ENCODE measurements at regions not wholly inside any gene's neighbourhood (a gene's known extent, or its start where the extent isn't known, plus 50 kb on each side); places are given as distances from the start of the nearest gene placed in this dataset.

DNA sequence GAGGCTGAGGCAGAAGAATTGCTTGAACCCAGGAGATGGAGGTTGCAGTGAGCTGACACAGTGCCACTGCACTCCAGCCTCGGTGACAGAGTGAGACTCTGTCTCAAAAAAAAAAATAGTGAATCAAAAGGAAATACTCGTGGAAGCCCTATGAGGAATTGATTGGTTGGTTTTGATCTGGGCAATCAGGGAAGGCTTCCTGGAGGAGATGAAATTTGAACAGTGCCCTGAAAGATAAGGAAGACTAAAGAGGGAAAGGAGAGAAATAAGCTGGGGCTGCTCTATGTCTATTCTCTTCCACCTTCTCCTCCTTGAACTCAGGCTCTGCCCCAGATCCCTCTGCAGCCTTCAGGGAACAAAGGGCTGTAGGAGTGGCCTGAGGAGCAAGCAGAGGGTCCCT is 54.1 kb downstream of the IRF2BPL start:
- Mint-ChIP-seq H3K27me3 (no peaks in the 10 kb centered on the region), H3K4me1 (peaks cover 7 to 12% (median 7%) of the 10 kb centered on the region in 3 donors), H3K36me3 (no peaks in the 10 kb centered on the region), H3K4me3 (no peak overlapping the region), H3K27ac (no peak overlapping the region), H3K9me3 (no peaks in the 10 kb centered on the region)

DNA sequence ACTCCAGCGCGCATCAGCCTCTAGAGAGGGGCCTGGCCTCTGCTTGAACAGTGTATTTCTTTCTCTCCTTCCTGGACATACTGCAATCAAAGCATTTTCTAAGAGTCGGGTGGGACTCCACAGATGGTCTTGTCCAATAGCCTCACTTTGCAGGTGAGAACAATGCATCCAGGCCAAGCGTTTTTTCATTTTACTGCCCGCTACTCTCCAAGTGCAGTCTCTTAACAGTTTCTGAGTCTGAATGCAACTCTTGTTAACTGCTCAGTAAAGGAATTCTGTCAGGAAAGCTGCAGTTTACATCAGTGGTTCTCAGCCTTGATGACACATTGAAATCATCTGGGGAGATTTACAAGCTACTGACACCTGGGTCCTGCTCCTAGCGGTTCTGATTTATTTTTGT is 57.0 kb downstream of the IRF2BPL start:
- Mint-ChIP-seq H3K27ac (no peak overlapping the region), H3K27me3 (no peaks in the 10 kb centered on the region), H3K9me3 (no peaks in the 10 kb centered on the region), H3K36me3 (no peaks in the 10 kb centered on the region), H3K4me1 (peaks cover 0 to 4% (median 0%) of the 10 kb centered on the region in 3 donors), H3K4me3 (no peak overlapping the region)

DNA sequence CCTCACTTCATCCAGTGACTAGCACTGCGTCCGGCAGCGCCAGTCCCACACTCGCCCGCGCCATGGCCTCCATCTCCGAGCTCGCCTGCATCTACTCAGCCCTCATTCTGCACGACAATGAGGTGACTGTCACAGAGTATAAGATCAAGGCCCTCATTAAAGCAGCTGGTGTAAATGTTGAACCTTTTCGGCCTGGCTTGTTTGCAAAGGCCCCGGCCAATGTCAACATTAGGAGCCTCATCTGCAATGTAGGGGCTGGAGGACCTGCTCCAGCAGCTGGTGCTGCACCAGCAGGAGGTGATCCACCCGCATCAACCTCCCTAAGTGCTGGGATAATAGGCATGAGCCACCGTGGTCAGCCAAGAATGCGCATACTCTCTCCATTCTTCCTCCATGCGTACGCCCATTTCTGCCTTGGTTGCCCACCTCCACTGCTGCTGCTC is 59.9 kb downstream of the IRF2BPL start:
- no peaks in the 10 kb centered on the region for H3K27me3 Mint-ChIP-seq
- peak overlapping the region in 1 of 4 donors; percentile 39 for H3K4me3 Mint-ChIP-seq
- no peaks in the 10 kb centered on the region for H3K9me3 Mint-ChIP-seq
- peaks cover 0 to 13% (median 2%) of the 10 kb centered on the region in 3 donors for H3K4me1 Mint-ChIP-seq
- H3K36me3 Mint-ChIP-seq = no peaks in the 10 kb centered on the region
- H3K27ac Mint-ChIP-seq = peak overlapping the region in 1 of 3 donors; percentile 32

DNA sequence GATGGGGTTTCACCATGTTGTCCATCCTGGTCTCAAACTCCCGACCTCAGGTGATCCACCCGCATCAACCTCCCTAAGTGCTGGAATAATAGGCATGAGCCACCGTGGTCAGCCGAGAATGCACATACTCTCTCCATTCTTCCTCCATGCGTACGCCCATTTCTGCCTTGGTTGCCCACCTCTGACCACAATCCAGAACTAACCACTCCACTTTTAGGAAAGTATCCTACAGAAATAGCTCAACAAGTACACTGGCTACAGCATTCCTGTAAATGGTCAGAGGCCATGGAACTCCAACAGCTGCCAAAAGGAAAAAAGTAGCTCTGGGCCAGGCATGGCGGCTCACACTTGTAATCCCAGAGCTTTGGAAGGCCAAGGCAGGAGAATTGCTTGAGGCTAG is 60.7 kb downstream of the IRF2BPL start:
- Mint-ChIP-seq H3K27ac (no peak overlapping the region), H3K9me3 (no peaks in the 10 kb centered on the region), H3K36me3 (no peaks in the 10 kb centered on the region), H3K27me3 (no peaks in the 10 kb centered on the region), H3K4me1 (peaks cover 0 to 18% (median 6%) of the 10 kb centered on the region in 3 donors), H3K4me3 (no peak overlapping the region)

DNA sequence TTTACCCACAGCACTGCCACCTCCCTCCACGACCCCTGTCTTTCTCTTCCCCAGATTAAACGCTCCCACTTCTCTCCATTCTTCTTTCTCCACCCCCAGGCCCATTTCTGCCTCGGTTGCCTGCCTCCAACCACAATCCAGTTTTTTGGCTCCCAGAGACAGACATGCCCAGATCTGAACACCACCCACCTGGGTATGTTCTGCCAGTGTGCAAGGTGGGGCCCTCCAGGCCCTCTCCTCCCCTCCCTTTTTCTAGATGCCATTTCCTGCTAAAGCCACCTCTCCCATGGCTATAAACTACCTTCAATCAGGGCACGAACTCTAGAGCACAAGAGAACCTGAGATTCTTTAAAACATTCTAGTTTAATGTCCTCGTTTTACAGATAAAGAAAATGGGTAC is 63.3 kb downstream of the IRF2BPL start:
- Mint-ChIP-seq H3K36me3 (no peaks in the 10 kb centered on the region), H3K9me3 (no peaks in the 10 kb centered on the region), H3K27ac (no peak overlapping the region), H3K4me3 (peak overlapping the region in 1 of 4 donors; percentile 54), H3K4me1 (peaks cover 21 to 37% (median 25%) of the 10 kb centered on the region in 3 donors), H3K27me3 (no peaks in the 10 kb centered on the region)

DNA sequence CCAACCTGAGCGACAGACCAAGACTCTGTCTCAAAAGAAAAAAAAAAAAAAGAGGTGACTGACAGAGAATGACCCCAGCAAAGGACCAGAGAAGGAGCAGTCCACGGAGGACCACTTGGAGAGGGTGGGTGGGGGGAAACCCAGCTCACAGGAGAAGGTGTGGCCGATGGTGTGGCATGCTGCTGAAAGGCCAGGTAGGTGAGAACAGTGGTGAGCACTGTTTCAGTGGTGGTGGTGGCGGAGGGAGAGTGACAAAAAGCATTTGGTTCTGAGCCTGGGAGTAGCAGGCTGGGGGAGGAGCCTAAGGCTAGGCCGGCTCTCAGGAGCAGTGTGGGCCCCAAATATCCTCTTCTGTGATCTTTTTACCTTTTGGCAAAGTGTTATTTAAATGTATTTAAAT is 63.8 kb downstream of the IRF2BPL start:
- Mint-ChIP-seq H3K4me1 (peaks cover 25 to 39% (median 29%) of the 10 kb centered on the region in 3 donors), H3K9me3 (no peaks in the 10 kb centered on the region), H3K27ac (no peak overlapping the region), H3K36me3 (no peaks in the 10 kb centered on the region), H3K4me3 (peak overlapping the region in 1 of 4 donors; percentile 63), H3K27me3 (no peaks in the 10 kb centered on the region)

DNA sequence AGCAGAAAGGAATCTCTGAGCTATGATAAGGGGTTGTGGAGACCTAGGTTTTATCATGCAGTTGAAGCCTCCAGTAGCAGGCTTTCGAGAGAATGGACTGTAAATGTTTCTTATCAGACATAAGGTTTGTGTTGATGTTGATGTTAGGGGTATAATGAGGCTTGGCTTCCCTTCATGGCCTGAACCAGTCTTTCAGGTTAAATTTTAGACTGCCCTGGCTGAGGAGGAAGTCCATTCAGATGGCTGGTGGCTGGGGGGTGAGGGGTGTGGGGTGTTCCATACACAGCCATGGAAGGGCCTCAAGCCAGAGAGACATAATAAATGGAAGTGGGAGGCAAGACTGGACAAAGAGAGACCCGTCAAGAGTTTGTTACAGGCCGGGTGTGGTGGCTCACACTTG is 65.1 kb downstream of the IRF2BPL start:
- H3K4me1 Mint-ChIP-seq = peaks cover 25 to 44% (median 34%) of the 10 kb centered on the region in 3 donors
- H3K27ac Mint-ChIP-seq = peak overlapping the region in 1 of 3 donors; percentile 83
- H3K9me3 Mint-ChIP-seq = no peaks in the 10 kb centered on the region
- H3K36me3 Mint-ChIP-seq = no peaks in the 10 kb centered on the region
- no peak overlapping the region for H3K4me3 Mint-ChIP-seq
- no peaks in the 10 kb centered on the region for H3K27me3 Mint-ChIP-seq

DNA sequence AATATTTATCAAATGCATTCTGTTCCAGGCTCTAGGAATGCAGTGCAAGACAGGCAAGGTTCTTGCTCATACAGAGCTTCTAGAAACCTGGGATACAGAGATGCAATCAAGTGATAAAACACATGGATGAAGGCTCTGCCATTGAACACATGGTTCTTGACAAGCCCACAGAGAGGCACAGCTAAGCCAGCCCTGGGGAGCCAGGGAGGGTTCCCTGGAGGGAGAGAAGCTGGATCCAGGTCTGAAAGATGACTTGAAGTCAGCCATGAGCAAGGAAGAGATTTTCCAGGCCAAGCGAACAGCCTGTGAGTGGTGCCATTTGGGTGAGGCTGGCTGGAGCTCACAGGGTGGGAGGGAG is 66.2 kb downstream of the IRF2BPL start:
- Mint-ChIP-seq H3K27ac (peak overlapping the region; percentile 83 to 98 (median 94)), H3K36me3 (no peaks in the 10 kb centered on the region), H3K4me3 (peak overlapping the region; percentile 44 to 92 (median 74)), H3K4me1 (peaks cover 29 to 44% (median 37%) of the 10 kb centered on the region in 3 donors), H3K9me3 (no peaks in the 10 kb centered on the region), H3K27me3 (no peaks in the 10 kb centered on the region)

DNA sequence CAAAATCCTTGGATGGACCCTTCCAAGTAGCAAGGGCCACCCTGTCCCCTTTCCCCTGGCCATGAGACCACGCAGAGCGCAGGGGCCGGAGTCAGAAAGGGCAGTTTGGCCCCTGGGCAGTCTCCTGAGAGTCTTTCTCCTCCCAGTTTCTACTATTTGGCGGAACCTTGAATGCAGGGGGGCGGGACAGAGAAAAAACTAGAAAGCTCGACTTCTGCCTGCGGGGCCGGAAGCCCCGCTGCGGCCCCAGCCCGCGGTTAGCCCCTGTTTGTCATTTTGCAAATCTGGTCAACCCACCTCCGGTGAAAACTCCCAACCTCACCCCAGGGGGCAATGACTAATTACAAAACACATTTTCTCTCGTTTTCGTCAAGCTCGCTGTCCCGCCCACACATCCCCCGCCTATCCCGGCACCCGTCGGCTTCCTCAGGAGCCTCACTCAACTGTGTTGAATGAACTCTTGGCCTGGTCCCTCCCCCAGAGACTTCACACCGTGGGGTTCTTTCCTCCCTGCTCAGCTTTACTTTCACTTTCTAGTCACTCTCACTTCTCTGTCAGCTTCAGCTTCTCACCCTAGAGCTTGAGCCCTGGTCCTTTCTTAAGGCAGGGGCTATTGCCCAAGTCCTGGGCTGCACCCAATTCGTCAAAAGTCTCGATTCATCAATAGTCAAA is 66.7 kb downstream of the IRF2BPL start:
- H3K36me3 Mint-ChIP-seq = no peaks in the 10 kb centered on the region
- H3K4me3 Mint-ChIP-seq = peak overlapping the region; percentile 44 to 92 (median 86)
- no peaks in the 10 kb centered on the region for H3K9me3 Mint-ChIP-seq
- no peaks in the 10 kb centered on the region for H3K27me3 Mint-ChIP-seq
- H3K4me1 Mint-ChIP-seq = peaks cover 32 to 48% (median 41%) of the 10 kb centered on the region in 3 donors
- peak overlapping the region; percentile 83 to 98 (median 94) for H3K27ac Mint-ChIP-seq

DNA sequence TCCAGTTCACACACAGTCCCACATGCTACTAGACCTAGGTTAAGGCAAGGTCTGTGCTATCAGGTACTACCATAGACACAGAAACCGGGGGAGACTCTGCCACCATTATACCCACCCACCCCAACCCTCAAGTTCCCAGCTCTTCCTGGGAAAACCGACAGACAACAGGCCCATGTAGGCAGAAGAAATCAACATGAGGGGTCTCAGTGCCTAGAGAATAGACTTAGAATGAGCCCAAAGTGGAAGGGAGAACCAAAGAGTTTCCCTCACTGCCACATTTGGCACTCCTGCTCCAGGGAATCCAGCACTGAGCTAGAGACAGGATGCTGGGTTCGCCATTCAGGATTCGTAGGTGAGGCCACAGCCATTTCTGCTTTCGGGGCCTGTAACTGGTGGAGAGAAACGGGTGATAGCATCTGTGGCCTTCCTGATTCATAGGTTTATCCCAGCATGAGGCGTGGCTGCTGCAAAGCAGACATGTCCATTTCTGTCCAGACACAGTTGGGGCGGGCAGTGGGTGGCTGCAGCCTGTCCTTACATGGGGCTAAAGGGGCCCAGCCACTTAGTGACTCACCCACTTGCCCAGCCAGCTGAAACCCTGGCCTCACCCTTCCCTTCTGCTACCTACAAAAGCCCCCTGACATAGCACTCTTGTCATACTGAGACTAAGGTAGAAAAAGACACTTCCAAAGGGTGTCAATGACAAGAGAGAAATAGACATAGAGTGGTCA is 69.4 kb downstream of the IRF2BPL start:
- Mint-ChIP-seq H3K27ac (peak overlapping the region in 2 of 3 donors; percentile 61 to 83), H3K27me3 (no peaks in the 10 kb centered on the region), H3K36me3 (no peaks in the 10 kb centered on the region), H3K4me3 (peak overlapping the region in 2 of 4 donors; percentile 42 to 43), H3K4me1 (peaks cover 44 to 53% (median 51%) of the 10 kb centered on the region in 3 donors), H3K9me3 (no peaks in the 10 kb centered on the region)

DNA sequence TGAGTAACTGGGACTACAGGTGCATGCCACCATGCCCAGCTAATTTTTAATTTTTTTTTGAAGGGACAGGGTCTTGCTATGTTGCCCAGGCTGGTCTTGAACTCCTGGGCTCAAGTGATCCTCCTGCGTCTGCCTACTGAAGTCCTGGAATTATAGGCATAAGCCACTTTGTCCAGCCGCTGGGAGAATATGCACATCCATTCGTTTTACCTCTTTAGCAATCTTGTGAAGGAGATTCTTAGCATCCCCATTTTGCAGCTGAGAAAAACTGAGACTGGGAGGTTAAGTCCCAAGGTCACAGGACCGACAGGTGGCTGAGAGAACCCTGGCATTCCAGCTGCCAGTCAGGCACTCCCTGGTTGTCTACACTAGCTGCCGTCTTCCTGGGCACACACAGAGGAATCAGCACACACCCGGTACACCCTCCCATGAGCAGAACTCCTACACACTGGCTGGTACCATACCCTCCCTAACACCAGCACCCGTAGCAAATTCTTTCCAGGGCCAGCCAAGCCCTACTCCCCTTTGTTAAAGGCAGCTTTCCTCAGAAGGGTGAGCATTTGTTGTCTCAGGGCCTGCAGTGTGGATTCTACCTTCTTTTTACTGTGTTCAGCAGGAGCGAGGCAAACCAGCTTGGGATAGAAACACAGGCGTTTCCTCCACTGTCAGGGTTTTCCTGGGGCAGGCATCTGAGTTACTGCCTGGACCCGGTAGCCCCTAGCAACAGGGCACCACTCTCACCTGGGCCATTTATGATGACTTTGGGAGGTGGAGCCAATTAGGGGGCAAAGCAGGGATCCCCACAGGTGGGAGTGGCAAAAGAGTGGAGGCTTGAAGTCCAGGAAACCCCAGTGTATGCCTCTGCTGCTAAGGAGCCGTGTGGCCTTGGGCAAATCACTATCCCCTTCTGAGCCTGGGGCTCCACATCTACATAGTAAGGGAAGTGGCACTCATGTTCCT is 70.2 kb downstream of the IRF2BPL start:
- H3K9me3 Mint-ChIP-seq = no peaks in the 10 kb centered on the region
- H3K27ac Mint-ChIP-seq = peak overlapping the region; percentile 53 to 100 (median 83)
- peaks cover 49 to 51% (median 50%) of the 10 kb centered on the region in 3 donors for H3K4me1 Mint-ChIP-seq
- no peaks in the 10 kb centered on the region for H3K36me3 Mint-ChIP-seq
- peak overlapping the region in 3 of 4 donors; percentile 32 to 93 (median 35) for H3K4me3 Mint-ChIP-seq
- no peaks in the 10 kb centered on the region for H3K27me3 Mint-ChIP-seq

DNA sequence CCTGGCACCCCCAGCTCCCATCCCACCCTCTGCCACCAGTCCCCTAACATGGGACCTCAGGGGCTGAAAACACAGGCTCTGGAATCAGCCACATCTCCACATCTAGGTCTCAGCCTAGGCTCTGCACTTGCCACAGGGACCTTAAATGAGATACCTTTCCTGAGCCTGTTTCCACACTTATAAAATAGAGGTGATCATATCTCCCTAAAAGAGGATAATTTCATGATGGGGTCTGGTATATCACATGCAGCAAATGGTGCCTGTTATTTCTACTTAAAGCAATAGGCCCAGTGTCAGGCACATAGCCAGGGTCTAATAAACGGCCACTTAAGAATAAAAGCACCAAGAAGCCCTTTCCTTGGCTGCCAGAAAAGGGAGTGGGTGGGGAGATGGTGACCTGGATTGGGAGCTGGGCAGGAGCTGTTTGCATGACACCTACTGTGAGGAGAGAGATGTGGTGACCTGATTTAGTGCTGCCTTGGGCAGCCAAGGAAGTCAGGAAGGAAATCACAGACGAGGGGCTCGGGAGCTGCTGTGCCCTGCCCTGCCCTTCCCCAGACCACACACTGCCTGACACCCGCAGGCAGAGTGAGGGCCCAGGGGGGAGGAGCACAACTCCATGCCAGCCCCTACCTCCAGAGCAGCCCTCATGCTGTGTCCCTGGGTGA is 71.2 kb downstream of the IRF2BPL start:
- Mint-ChIP-seq H3K27ac (peak overlapping the region; percentile 71 to 100 (median 83)), H3K27me3 (no peaks in the 10 kb centered on the region), H3K9me3 (no peaks in the 10 kb centered on the region), H3K4me1 (peaks cover 42 to 47% (median 44%) of the 10 kb centered on the region in 3 donors), H3K36me3 (no peaks in the 10 kb centered on the region), H3K4me3 (peak overlapping the region; percentile 12 to 93 (median 81))

DNA sequence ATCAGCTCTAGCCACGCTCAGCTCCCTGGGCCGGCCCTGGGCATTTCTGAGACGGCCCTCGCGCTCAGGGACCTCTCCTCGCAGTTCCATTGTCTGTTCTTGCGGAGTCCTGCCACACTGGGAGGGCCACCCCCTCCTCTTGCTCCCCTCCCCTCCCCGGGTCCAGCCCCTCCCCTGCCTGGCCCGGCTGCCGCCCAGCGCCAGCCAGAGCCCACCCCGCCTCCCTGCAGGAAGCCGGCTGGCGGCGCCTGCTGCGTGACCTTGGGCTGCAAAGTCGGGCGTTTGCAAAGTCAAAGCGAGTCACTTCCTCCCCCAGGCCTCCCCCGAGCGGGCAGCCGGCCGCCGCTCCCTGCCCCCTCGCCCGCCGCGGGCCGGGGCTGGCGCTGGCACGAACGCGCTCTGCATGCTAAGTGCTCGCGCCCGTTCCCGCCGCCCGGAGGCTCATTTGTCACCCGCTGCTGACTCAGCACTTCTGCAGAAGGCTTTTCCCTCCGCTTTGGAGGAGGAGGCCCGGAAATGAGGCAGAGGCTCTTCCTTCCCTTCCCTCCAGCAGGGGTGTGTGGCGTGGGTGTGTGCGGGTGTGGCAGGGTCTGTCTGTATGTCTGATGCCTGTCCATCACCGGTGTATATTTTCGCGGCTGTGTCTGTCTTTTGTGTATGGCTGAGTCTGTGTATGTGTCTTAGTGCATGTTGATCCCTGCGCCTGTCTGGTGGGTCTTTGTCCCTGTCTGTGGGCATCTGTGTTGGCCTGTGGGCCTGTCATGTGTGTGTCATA is 72.0 kb downstream of the IRF2BPL start:
- Mint-ChIP-seq H3K9me3 (no peaks in the 10 kb centered on the region), H3K27me3 (no peaks in the 10 kb centered on the region), H3K27ac (peak overlapping the region; percentile 83 to 100 (median 99)), H3K4me3 (peak overlapping the region; percentile 84 to 94 (median 90)), H3K4me1 (peaks cover 36 to 39% (median 36%) of the 10 kb centered on the region in 3 donors), H3K36me3 (no peaks in the 10 kb centered on the region)

Data from IgD-negative memory B cell (primary cell).